ENCODE measurements at regions not wholly inside any gene's neighbourhood (a gene's known extent, or its start where the extent isn't known, plus 50 kb on each side); places are given as distances from the start of the nearest gene placed in this dataset.

DNA sequence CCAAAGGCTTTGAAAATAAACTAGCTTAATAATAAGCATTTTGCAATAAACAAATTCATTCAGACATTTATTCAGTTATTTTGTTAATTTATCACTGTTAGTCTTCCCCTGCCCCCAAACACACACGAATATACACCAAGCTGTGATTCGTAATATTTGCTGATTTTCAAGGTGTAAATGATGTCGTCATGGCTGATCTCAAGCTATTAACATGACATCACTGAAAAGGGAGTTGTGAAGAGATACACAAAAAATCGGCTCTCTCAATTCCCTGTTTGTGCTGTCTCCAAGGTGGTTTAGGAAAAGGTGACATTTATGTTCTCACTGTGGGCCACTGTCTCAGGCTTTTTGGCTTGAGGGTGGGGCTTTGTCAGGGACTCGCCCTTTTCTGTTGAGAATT is 413.3 kb downstream of the CDH9 start:
- Histone ChIP-seq H3K27ac (no peak overlapping the region), H3K4me1 (no peaks in the 10 kb centered on the region), H3K4me3 (no peak overlapping the region), H3K27me3 (replicated peaks in 1 of 7) (no peaks in the 10 kb centered on the region), H3K36me3 (no peaks in the 10 kb centered on the region), H3K9me3 (no peaks in the 10 kb centered on the region)
- intact Hi-C loops (cut with DNase I; ENCODE audit: low total_unique reads), result no loop called here
- DNase-seq, result no peak
- TF ChIP-seq POLR2A (IDR thresholded peaks at IDR 0.05) (no peak), POLR2AphosphoS5 (IDR thresholded peaks at IDR 0.05) (no peak)
- TF ChIP-seq, protein P1, sequence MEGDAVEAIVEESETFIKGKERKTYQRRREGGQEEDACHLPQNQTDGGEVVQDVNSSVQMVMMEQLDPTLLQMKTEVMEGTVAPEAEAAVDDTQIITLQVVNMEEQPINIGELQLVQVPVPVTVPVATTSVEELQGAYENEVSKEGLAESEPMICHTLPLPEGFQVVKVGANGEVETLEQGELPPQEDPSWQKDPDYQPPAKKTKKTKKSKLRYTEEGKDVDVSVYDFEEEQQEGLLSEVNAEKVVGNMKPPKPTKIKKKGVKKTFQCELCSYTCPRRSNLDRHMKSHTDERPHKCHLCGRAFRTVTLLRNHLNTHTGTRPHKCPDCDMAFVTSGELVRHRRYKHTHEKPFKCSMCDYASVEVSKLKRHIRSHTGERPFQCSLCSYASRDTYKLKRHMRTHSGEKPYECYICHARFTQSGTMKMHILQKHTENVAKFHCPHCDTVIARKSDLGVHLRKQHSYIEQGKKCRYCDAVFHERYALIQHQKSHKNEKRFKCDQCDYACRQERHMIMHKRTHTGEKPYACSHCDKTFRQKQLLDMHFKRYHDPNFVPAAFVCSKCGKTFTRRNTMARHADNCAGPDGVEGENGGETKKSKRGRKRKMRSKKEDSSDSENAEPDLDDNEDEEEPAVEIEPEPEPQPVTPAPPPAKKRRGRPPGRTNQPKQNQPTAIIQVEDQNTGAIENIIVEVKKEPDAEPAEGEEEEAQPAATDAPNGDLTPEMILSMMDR (IDR thresholded peaks at IDR 0.05 in 8 of 11, conservative IDR thresholded peaks at IDR 0.05 in 3 of 11), result no peak
- WGBS, 5 donors, result 69 to 85% (median 73%) methylated on average over 5 of the region's 5 CpGs

DNA sequence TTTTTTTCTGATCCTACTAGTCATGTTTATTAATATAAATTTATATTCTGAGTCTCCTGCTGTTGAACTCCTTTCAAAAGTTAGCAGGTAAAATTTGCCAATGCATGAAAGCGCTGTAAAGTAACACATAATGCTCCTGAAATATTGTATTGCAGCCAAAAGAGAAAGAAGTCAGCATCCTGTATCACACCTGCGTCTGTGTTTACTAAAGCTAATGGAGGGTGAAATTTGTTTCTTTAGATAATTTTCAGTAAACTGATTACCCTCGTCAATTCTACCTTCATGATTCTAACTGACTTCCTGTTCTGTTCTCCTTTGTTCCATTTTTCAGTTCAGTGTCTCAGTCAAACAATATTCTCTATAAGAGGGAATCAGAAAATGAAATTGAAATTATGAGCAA is 415.4 kb downstream of the CDH9 start:
- Histone ChIP-seq H3K4me1 (no peaks in the 10 kb centered on the region), H3K27me3 (replicated peaks in 1 of 7) (no peaks in the 10 kb centered on the region), H3K27ac (no peak overlapping the region), H3K4me3 (no peak overlapping the region), H3K9me3 (no peaks in the 10 kb centered on the region), H3K36me3 (no peaks in the 10 kb centered on the region)
- 63 to 72% (median 67%) methylated on average over 3 of the region's 3 CpGs for WGBS, 5 donors
- no peak for DNase-seq
- intact Hi-C loops (cut with DNase I; ENCODE audit: low total_unique reads), result no loop called here
- TF ChIP-seq POLR2A (IDR thresholded peaks at IDR 0.05) (no peak), POLR2AphosphoS5 (IDR thresholded peaks at IDR 0.05) (no peak)
- TF ChIP-seq, protein P1 (IDR thresholded peaks at IDR 0.05 in 8 of 11, conservative IDR thresholded peaks at IDR 0.05 in 3 of 11), result no peak

- Histone ChIP-seq H3K27me3 (replicated peaks in 1 of 7) (no peaks in the 10 kb centered on the region), H3K4me3 (no peak overlapping the region), H3K36me3 (no peaks in the 10 kb centered on the region), H3K27ac (no peak overlapping the region), H3K4me1 (no peaks in the 10 kb centered on the region), H3K9me3 (peaks cover 0 to 5% (median 0%) of the 10 kb centered on the region in 8 donors)
- no peak for DNase-seq
- intact Hi-C loops (cut with DNase I; ENCODE audit: low total_unique reads), result no loop called here
- 60 to 89% (median 74%) methylated on average over 1 of the region's 1 CpG for WGBS, 5 donors
- no peak for TF ChIP-seq POLR2AphosphoS5 (IDR thresholded peaks at IDR 0.05)
These were observed 427.8 kb downstream of the CDH9 start for GRCh38 chr5:26610577-26610976.

GRCh38 chr5:26601563-26601962 is 436.8 kb downstream of the CDH9 start:
- no peak overlapping the region for H3K4me3 ChIP-seq
- intact Hi-C loops (cut with DNase I; ENCODE audit: low total_unique reads), result no loop called here
- H3K4me1 ChIP-seq, result no peaks in the 10 kb centered on the region
- H3K36me3 ChIP-seq, result no peaks in the 10 kb centered on the region
- no peak for TF ChIP-seq POLR2A (IDR thresholded peaks at IDR 0.05)
- TF ChIP-seq POLR2AphosphoS5 (IDR thresholded peaks at IDR 0.05), result no peak
- TF ChIP-seq, protein P1 (IDR thresholded peaks at IDR 0.05 in 8 of 11, conservative IDR thresholded peaks at IDR 0.05 in 3 of 11), result no peak
- no peaks in the 10 kb centered on the region for H3K27me3 ChIP-seq (replicated peaks in 1 of 7)
- no peak overlapping the region for H3K27ac ChIP-seq
- 68 to 84% (median 74%) methylated on average over 1 of the region's 1 CpG for WGBS, 5 donors
- H3K9me3 ChIP-seq, result peaks cover 0 to 20% (median 5%) of the 10 kb centered on the region in 8 donors
- no peak for DNase-seq

Data from spleen (tissue), 11 donors.